ENCODE measurements at regions not wholly inside any gene's neighbourhood (a gene's known extent, or its start where the extent isn't known, plus 50 kb on each side); places are given as distances from the start of the nearest gene placed in this dataset.

- no peak for TF ChIP-seq CTCF (IDR thresholded peaks at IDR 0.05)
- no peak for TF ChIP-seq POLR2AphosphoS5 (IDR thresholded peaks at IDR 0.05)
Measured at GRCh38 chr3:1953536-1953935, 145.1 kb upstream of the CNTN4 start.
